SK-N-SH treated with all-trans-retinoic acid at 6 μM for 48 hours (cell line): ENCODE measurements at regions not wholly inside any gene's neighbourhood (a gene's known extent, or its start where the extent isn't known, plus 50 kb on each side); places are given as distances from the start of the nearest gene placed in this dataset.

Experiments used
- ATAC-seq: fragments of 200-7000 bp; cut with Tn5 transposase; 3 replicates; pipeline ENCODE4 v1.9.1; 2020; ENCODE audit warnings: mild to moderate bottlenecking, moderate library complexity
- BACH2 ChIP-seq: fragments of 250-450 bp; sonication (Bioruptor Pico); IDR thresholded peaks from 2 replicates; pipeline ENCODE4 v1.9.0; 2021; ENCODE audit warnings: mild to moderate bottlenecking, borderline replicate concordance
- CSDC2 ChIP-seq: fragments of 250-450 bp; sonication (Bioruptor Pico); IDR thresholded peaks from 2 replicates; pipeline ENCODE4 v1.5.0; 2020; ENCODE audit warnings: mild to moderate bottlenecking, moderate library complexity
- ESRRG ChIP-seq: fragments of 250-450 bp; sonication (Bioruptor Pico); IDR thresholded peaks from 2 replicates; pipeline ENCODE4 v1.6.1; 2021; ENCODE audit warnings: mild to moderate bottlenecking
- GLIS3 ChIP-seq: fragments of 250-450 bp; sonication (Bioruptor Pico); IDR thresholded peaks from 2 replicates; pipeline ENCODE4 v1.5.0; 2020; ENCODE audit warnings: mild to moderate bottlenecking, moderate library complexity
- ISL1 ChIP-seq: fragments of 250-450 bp; sonication (Bioruptor Pico); IDR thresholded peaks from 2 replicates; pipeline ENCODE4 v2.1.2; 2022; ENCODE audit warnings: mild to moderate bottlenecking, moderate library complexity
- OSR1 ChIP-seq: fragments of 250-450 bp; sonication (Bioruptor Pico); IDR thresholded peaks from 2 replicates; pipeline ENCODE4 v1.8.0; 2022; ENCODE audit warnings: moderate library complexity, mild to moderate bottlenecking, inconsistent platforms
- PPARA ChIP-seq: fragments of 250-450 bp; sonication (Bioruptor Pico); IDR thresholded peaks from 2 replicates; pipeline ENCODE4 v1.5.0; 2020; ENCODE audit warnings: mild to moderate bottlenecking, borderline replicate concordance
- RARB ChIP-seq: fragments of 250-450 bp; sonication (Bioruptor Pico); IDR thresholded peaks from 2 replicates; pipeline ENCODE4 v1.8.0; 2021; ENCODE audit warnings: mild to moderate bottlenecking, moderate library complexity
- SNAI2 ChIP-seq: fragments of 250-450 bp; sonication (Bioruptor Pico); IDR thresholded peaks from 2 replicates; pipeline ENCODE4 v1.5.0; 2020; ENCODE audit warnings: mild to moderate bottlenecking, moderate library complexity
- TOX ChIP-seq: fragments of 250-450 bp; sonication (Bioruptor Pico); IDR thresholded peaks from 2 replicates; pipeline ENCODE4 v1.8.0; 2021; ENCODE audit warnings: mild to moderate bottlenecking, moderate library complexity, borderline replicate concordance
- ZC3H10 ChIP-seq: fragments of 250-450 bp; sonication (Bioruptor Pico); IDR thresholded peaks from 2 replicates; pipeline ENCODE4 v1.5.1; 2021; ENCODE audit warnings: mild to moderate bottlenecking, moderate library complexity
- ZFP3 ChIP-seq: fragments of 250-450 bp; sonication (Bioruptor Pico); IDR thresholded peaks from 2 replicates; pipeline ENCODE4 v1.5.0; 2020; ENCODE audit warnings: mild to moderate bottlenecking, moderate library complexity
- ZFP30 ChIP-seq: fragments of 450-650 bp; formaldehyde crosslinking; IDR thresholded peaks from 2 replicates; pipeline ENCODE4 v1.5.0; 2022; ENCODE audit warnings: mild to moderate bottlenecking, moderate library complexity
- ZNF565 ChIP-seq: fragments of 450-650 bp; formaldehyde crosslinking; conservative IDR thresholded peaks from 2 replicates; pipeline ENCODE4 v1.5.0; 2020; ENCODE audit warnings: low read depth, mild to moderate bottlenecking, moderate library complexity
- ZNF8 ChIP-seq: fragments of 450-650 bp; formaldehyde crosslinking; IDR thresholded peaks from 2 replicates; pipeline ENCODE4 v1.5.0; 2020; ENCODE audit warnings: mild to moderate bottlenecking, moderate library complexity
- TF ChIP-seq, protein P1 (sequence below): fragments of 250-450 bp; sonication (Bioruptor Pico); IDR thresholded peaks from 2 replicates; pipeline ENCODE4 v1.5.1; 2020; ENCODE audit warnings: low read depth, mild to moderate bottlenecking, moderate library complexity
- TF ChIP-seq, protein P2 (sequence below): fragments of 250-450 bp; sonication (Bioruptor Pico); IDR thresholded peaks from 2 replicates; pipeline ENCODE4 v1.5.0; 2020; ENCODE audit warnings: mild to moderate bottlenecking, moderate library complexity
- TF ChIP-seq, protein P3 (sequence below): fragments of 250-450 bp; sonication (Bioruptor Pico); IDR thresholded peaks from 2 replicates; pipeline ENCODE4 v1.5.1; 2021; ENCODE audit warnings: mild to moderate bottlenecking, moderate library complexity
- TF ChIP-seq, protein P4 (sequence below): fragments of 250-450 bp; sonication (Bioruptor Pico); IDR thresholded peaks from 2 replicates; pipeline ENCODE4 v1.8.0; 2021; ENCODE audit warnings: low read depth, mild to moderate bottlenecking, moderate library complexity, borderline replicate concordance

DNA sequence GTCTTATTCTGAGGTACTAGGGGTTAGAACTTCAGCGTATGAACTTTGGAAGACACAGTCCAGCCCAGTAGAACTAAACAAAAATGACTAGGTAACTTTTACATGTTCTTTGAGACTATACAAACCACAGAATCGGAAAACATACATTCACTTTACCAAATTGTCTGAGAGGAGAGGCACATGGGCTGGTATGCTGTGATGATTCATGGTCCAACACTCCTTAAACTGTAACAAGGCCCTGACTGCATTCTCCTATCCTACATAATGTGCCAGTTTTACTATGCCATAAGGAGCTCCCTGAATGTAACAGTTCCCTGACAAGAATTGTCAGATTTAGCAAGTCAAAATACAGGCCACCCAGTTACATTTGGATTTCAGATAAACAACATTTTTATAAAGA, 640.0 kb downstream of the RAB28 start:
- TF ChIP-seq SNAI2 (no peak), ZNF565 (no peak), OSR1 (no peak), RARB (CRISPR knock-in tag) (no peak)
- TF ChIP-seq, protein P1, sequence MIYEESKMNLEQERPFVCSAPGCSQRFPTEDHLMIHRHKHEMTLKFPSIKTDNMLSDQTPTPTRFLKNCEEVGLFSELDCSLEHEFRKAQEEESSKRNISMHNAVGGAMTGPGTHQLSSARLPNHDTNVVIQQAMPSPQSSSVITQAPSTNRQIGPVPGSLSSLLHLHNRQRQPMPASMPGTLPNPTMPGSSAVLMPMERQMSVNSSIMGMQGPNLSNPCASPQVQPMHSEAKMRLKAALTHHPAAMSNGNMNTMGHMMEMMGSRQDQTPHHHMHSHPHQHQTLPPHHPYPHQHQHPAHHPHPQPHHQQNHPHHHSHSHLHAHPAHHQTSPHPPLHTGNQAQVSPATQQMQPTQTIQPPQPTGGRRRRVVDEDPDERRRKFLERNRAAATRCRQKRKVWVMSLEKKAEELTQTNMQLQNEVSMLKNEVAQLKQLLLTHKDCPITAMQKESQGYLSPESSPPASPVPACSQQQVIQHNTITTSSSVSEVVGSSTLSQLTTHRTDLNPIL (CRISPR knock-in tag) = no peak
- no peak for ATAC-seq

DNA sequence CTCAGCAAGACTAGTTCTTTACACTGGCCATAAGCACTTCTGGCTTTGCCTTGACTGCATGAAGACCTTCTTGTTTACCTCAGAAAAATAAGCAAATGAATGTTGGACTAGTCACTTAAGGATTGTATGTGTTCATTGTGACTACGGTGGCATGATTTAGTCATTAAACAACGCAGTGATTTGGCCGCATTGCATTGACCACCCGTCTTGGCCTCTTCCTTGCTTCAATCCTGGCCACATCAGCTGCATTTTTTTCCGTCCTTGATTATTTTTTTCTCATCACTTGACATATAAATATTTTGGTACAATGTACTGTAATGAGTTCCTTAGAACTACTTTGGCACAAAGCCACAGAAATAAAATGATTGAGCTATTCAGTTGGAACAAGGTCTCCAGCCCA, 656.2 kb downstream of the RAB28 start:
- ATAC-seq = no peak
- TF ChIP-seq, protein P2, sequence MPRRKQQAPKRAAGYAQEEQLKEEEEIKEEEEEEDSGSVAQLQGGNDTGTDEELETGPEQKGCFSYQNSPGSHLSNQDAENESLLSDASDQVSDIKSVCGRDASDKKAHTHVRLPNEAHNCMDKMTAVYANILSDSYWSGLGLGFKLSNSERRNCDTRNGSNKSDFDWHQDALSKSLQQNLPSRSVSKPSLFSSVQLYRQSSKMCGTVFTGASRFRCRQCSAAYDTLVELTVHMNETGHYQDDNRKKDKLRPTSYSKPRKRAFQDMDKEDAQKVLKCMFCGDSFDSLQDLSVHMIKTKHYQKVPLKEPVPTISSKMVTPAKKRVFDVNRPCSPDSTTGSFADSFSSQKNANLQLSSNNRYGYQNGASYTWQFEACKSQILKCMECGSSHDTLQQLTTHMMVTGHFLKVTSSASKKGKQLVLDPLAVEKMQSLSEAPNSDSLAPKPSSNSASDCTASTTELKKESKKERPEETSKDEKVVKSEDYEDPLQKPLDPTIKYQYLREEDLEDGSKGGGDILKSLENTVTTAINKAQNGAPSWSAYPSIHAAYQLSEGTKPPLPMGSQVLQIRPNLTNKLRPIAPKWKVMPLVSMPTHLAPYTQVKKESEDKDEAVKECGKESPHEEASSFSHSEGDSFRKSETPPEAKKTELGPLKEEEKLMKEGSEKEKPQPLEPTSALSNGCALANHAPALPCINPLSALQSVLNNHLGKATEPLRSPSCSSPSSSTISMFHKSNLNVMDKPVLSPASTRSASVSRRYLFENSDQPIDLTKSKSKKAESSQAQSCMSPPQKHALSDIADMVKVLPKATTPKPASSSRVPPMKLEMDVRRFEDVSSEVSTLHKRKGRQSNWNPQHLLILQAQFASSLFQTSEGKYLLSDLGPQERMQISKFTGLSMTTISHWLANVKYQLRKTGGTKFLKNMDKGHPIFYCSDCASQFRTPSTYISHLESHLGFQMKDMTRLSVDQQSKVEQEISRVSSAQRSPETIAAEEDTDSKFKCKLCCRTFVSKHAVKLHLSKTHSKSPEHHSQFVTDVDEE (CRISPR knock-in tag) = no peak
- no peak for TF ChIP-seq ZC3H10 (CRISPR knock-in tag)

- no peak for ATAC-seq
- TF ChIP-seq, protein P3, sequence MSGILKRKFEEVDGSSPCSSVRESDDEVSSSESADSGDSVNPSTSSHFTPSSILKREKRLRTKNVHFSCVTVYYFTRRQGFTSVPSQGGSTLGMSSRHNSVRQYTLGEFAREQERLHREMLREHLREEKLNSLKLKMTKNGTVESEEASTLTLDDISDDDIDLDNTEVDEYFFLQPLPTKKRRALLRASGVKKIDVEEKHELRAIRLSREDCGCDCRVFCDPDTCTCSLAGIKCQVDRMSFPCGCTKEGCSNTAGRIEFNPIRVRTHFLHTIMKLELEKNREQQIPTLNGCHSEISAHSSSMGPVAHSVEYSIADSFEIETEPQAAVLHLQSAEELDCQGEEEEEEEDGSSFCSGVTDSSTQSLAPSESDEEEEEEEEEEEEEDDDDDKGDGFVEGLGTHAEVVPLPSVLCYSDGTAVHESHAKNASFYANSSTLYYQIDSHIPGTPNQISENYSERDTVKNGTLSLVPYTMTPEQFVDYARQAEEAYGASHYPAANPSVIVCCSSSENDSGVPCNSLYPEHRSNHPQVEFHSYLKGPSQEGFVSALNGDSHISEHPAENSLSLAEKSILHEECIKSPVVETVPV (CRISPR knock-in tag) = no peak
- TF ChIP-seq ISL1 (no peak), PPARA (CRISPR knock-in tag) (no peak), GLIS3 (CRISPR knock-in tag) (no peak), ZNF8 (CRISPR knock-in tag) (no peak), TOX (CRISPR knock-in tag) (no peak), ESRRG (CRISPR knock-in tag) (no peak), CSDC2 (CRISPR knock-in tag) (no peak), BACH2 (CRISPR knock-in tag) (no peak), OSR1 (no peak)
- TF ChIP-seq, protein P2 (CRISPR knock-in tag) = no peak
- TF ChIP-seq, protein P4, sequence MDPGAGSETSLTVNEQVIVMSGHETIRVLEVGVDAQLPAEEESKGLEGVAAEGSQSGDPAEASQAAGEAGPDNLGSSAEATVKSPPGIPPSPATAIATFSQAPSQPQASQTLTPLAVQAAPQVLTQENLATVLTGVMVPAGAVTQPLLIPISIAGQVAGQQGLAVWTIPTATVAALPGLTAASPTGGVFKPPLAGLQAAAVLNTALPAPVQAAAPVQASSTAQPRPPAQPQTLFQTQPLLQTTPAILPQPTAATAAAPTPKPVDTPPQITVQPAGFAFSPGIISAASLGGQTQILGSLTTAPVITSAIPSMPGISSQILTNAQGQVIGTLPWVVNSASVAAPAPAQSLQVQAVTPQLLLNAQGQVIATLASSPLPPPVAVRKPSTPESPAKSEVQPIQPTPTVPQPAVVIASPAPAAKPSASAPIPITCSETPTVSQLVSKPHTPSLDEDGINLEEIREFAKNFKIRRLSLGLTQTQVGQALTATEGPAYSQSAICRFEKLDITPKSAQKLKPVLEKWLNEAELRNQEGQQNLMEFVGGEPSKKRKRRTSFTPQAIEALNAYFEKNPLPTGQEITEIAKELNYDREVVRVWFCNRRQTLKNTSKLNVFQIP = no peak
- TF ChIP-seq, all 23 proteins: peak for 0
Observed at GRCh38 chr4:12791536-12791935, 692.6 kb downstream of the RAB28 start.

DNA sequence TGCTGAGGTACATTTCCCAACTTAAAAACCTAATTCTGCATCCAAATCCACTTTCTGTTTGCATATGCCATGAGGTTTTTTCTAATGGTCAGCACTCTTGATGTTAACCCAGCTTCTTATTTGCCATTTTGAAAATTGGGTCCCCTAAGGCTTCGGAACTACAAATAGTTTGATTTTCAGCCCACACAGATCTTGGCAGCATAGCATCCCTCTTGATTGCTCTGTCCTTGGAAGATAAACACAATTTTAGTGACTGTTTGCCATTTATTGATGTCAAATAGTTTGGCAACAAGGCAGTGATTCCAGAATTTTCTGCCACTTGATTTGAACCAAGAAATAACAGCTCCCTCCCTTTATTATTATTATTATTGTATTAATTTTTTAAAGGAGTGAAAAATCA, 696.9 kb downstream of the RAB28 start:
- no peak for ATAC-seq
- TF ChIP-seq, protein P3 (CRISPR knock-in tag) = no peak
- TF ChIP-seq ISL1 = no peak
- no peak for TF ChIP-seq PPARA (CRISPR knock-in tag)
- no peak for TF ChIP-seq OSR1
- TF ChIP-seq SNAI2 = no peak
- TF ChIP-seq ZC3H10 (CRISPR knock-in tag) = no peak
- TF ChIP-seq ZNF565 = no peak
- TF ChIP-seq ZFP3 (CRISPR knock-in tag) = no peak
- TF ChIP-seq ZFP30 (CRISPR knock-in tag) = no peak
- TF ChIP-seq, protein P2 (CRISPR knock-in tag) = no peak
- TF ChIP-seq, protein P4 = no peak
- TF ChIP-seq ESRRG (CRISPR knock-in tag) = no peak
- TF ChIP-seq TOX (CRISPR knock-in tag) = no peak
